Kidney (tissue), 13 donors: ENCODE measurements at regions not wholly inside any gene's neighbourhood (a gene's known extent, or its start where the extent isn't known, plus 50 kb on each side); places are given as distances from the start of the nearest gene placed in this dataset.
"Not testable (repeated sequence)": the region's sequence is repeated elsewhere in the genome, so short reads cannot be mapped to it uniquely, and the experiment has no call there.

Experiments used
- DNase-seq, 5 donors: peaks; one replicate each; pipeline ENCODE4 v3.0.0-alpha.2; 2013 to 2020
- FAIRE-seq: peaks from 2 replicates; lab custom pipeline; 2012; peaks lifted over from hg19 to GRCh38; lab: Jason Lieb, UNC
- H3K27ac ChIP-seq, 2 donors: one replicate each; pipeline ENCODE4 v1.7.0; 2013; ENCODE audit warnings: low read depth in 2 of 2, low read length in 2 of 2, inconsistent platforms in 1 of 2
- H3K27me3 ChIP-seq: one replicate; pipeline ENCODE4 v1.7.1; 2013; ENCODE audit warnings: low read length, inconsistent platforms; ENCODE audit not compliant: control insufficient read depth, insufficient read depth
- H3K36me3 ChIP-seq, 3 donors: one replicate each; pipeline versions ENCODE4 v1.7.0 to v1.7.1; 2013; ENCODE audit warnings: low read length in 3 of 3, control low read depth in 1 of 3, inconsistent platforms in 1 of 3; ENCODE audit not compliant: insufficient read depth in 3 of 3, control insufficient read depth in 2 of 3
- H3K4me1 ChIP-seq, 3 donors: one replicate each; pipeline versions ENCODE4 v1.7.0 to v1.7.1; 2013; ENCODE audit warnings: low read length in 3 of 3, inconsistent platforms in 1 of 3, low read depth in 1 of 3; ENCODE audit not compliant: control insufficient read depth in 2 of 3, insufficient read depth in 2 of 3
- H3K4me3 ChIP-seq, 3 donors: one replicate each; pipeline versions ENCODE4 v1.7.0 to v1.8.1; 2013; ENCODE audit warnings: low read length in 3 of 3, control low read depth in 1 of 3, inconsistent platforms in 1 of 3
- H3K9ac ChIP-seq, 3 donors: one replicate each; pipeline versions ENCODE4 v1.7.0 to v1.7.1; 2013; ENCODE audit warnings: low read length in 3 of 3, control low read depth in 1 of 3, inconsistent platforms in 1 of 3
- H3K9me3 ChIP-seq, 3 donors: one replicate each; pipeline versions ENCODE4 v1.7.0 to v1.7.1; 2013; ENCODE audit warnings: low read length in 3 of 3, control low read depth in 1 of 3, inconsistent platforms in 1 of 3; ENCODE audit not compliant: control insufficient read depth in 2 of 3, insufficient read depth in 1 of 3
- CTCF ChIP-seq: IDR thresholded peaks from 3 replicates; pipeline ENCODE4 v1.5.1; 2012; ENCODE audit warnings: mild to moderate bottlenecking, moderate library complexity, borderline replicate concordance; ENCODE audit not compliant: insufficient read depth; ENCODE audit errors: extremely low read depth
- intact Hi-C: fragments of 100-400 bp; cut with DNase I; formaldehyde crosslinking; loops from one replicate; pipeline ENCODE4 v1.11.1; 2022
- donor health status: control.
- donor health status: control.
- donor health status: control.
- donor health status: control.
- donor health status: control.
- donor health status: DM: yes; HTN: yes; CAD: no.
- donor health status: Normal renal cell carcinoma (clear cell type).

- H3K4me3 ChIP-seq, FAIRE-seq, H3K27me3 ChIP-seq, H3K9ac ChIP-seq, intact Hi-C loops, H3K4me1 ChIP-seq, H3K36me3 ChIP-seq, H3K27ac ChIP-seq, H3K9me3 ChIP-seq, DNase-seq: not testable (repeated sequence)
Measured at GRCh38 chr12:31184667-31185066, 111.0 kb downstream of the DDX11 start.

- H3K4me3 ChIP-seq, H3K36me3 ChIP-seq, DNase-seq, FAIRE-seq, H3K27me3 ChIP-seq, H3K27ac ChIP-seq, H3K4me1 ChIP-seq, H3K9me3 ChIP-seq, H3K9ac ChIP-seq, intact Hi-C loops: not testable (repeated sequence)
Measured at GRCh38 chr12:31192689-31193088, 119.0 kb downstream of the DDX11 start.

GRCh38 chr12:31195620-31196019, 122.0 kb downstream of the DDX11 start:
- H3K9ac ChIP-seq, H3K27ac ChIP-seq, H3K4me1 ChIP-seq, FAIRE-seq, H3K36me3 ChIP-seq, H3K4me3 ChIP-seq, H3K9me3 ChIP-seq, intact Hi-C loops, DNase-seq, H3K27me3 ChIP-seq: not testable (repeated sequence)

- H3K4me3 ChIP-seq, H3K9ac ChIP-seq, intact Hi-C loops, H3K4me1 ChIP-seq, FAIRE-seq, H3K36me3 ChIP-seq, H3K27me3 ChIP-seq, H3K9me3 ChIP-seq, H3K27ac ChIP-seq, DNase-seq: not testable (repeated sequence)
Measured at GRCh38 chr12:31199476-31199875, 125.8 kb downstream of the DDX11 start.

- FAIRE-seq (no peak), DNase-seq (no peak)
- Histone ChIP-seq H3K4me3 (no peak overlapping the region), H3K36me3 (no peaks in the 10 kb centered on the region), H3K9ac (no peak overlapping the region), H3K4me1 (no peaks in the 10 kb centered on the region), H3K9me3 (no peaks in the 10 kb centered on the region), H3K27me3 (no peaks in the 10 kb centered on the region), H3K27ac (no peak overlapping the region)
- intact Hi-C loops: no loop called here
- no peak for TF ChIP-seq CTCF
Measured at GRCh38 chr12:31201382-31201781, 124.6 kb downstream of the SINHCAF start.
